Gastroesophageal sphincter (tissue), 3 donors: ENCODE measurements at regions not wholly inside any gene's neighbourhood (a gene's known extent, or its start where the extent isn't known, plus 50 kb on each side); places are given as distances from the start of the nearest gene placed in this dataset.

Experiments
- CTCF ChIP-seq, 4 experiments: fragments of 200-600 bp in 2 of 4; fragments of 450-650 bp in 2 of 4; sonication (generic) in 1 of 4; IDR thresholded peaks; one replicate each; pipeline ENCODE4 v1.5.1; 2017 to 2019; ENCODE audit warnings: antibody characterized with exemption in 4 of 4, mild to moderate bottlenecking in 2 of 4, moderate library complexity in 2 of 4
- EP300 ChIP-seq: sonication (generic); formaldehyde crosslinking; IDR thresholded peaks from one replicate; pipeline ENCODE4 v1.6.1; 2017; ENCODE audit warnings: antibody characterized with exemption, mild to moderate bottlenecking
- POLR2A ChIP-seq, 2 donors: fragments of 450-650 bp; IDR thresholded peaks; one replicate each; pipeline ENCODE4 v1.6.1; 2017; ENCODE audit warnings: antibody characterized with exemption in 2 of 2, mild to moderate bottlenecking in 2 of 2, moderate library complexity in 1 of 2
- POLR2AphosphoS5 ChIP-seq: sonication (generic); formaldehyde crosslinking; IDR thresholded peaks from one replicate; pipeline ENCODE4 v1.6.1; 2017; ENCODE audit warnings: antibody characterized with exemption

GRCh38 chr2:183993052-183993451 is 605.3 kb upstream of the ZNF804A start:
- TF ChIP-seq CTCF (IDR thresholded peaks at IDR 0.05) = no peak
- no peak for TF ChIP-seq POLR2A (IDR thresholded peaks at IDR 0.05)
- no peak for TF ChIP-seq POLR2AphosphoS5
- no peak for TF ChIP-seq EP300
